ENCODE measurements at regions not wholly inside any gene's neighbourhood (a gene's known extent, or its start where the extent isn't known, plus 50 kb on each side); places are given as distances from the start of the nearest gene placed in this dataset.

GRCh38 chr1:95321531-95321930 lies 87.5 kb downstream of the RWDD3 start:
- TF ChIP-seq CTCF (IDR thresholded peaks at IDR 0.05; ENCODE audit: low read depth, low read length) = no peak
- no peak for TF ChIP-seq EZH2phosphoT487 (IDR thresholded peaks at IDR 0.05; ENCODE audit: low read depth)
